ENCODE measurements at regions not wholly inside any gene's neighbourhood (a gene's known extent, or its start where the extent isn't known, plus 50 kb on each side); places are given as distances from the start of the nearest gene placed in this dataset.

- TF ChIP-seq RNF2 (IDR thresholded peaks at IDR 0.05; ENCODE audit: borderline replicate concordance, low read depth, low read length, missing control alignments, poor library complexity, severe bottlenecking) (no peak), ZNF274 (IDR thresholded peaks at IDR 0.05; ENCODE audit: borderline replicate concordance, extremely low read depth, low read length) (no peak), HDAC2 (IDR thresholded peaks at IDR 0.05; ENCODE audit: borderline replicate concordance in 1 of 2, low read depth in 2 of 2, low read length in 2 of 2) (no peak), TCF12 (IDR thresholded peaks at IDR 0.05; ENCODE audit: low read depth, low read length) (no peak)
Observed at GRCh38 chr4:185920691-185921260, 108.8 kb upstream of the SORBS2 start (continued).

All from H1 (cell line).